HG03460 (cell line): ENCODE measurements at regions not wholly inside any gene's neighbourhood (a gene's known extent, or its start where the extent isn't known, plus 50 kb on each side); places are given as distances from the start of the nearest gene placed in this dataset.
"Not testable (repeated sequence)": the region's sequence is repeated elsewhere in the genome, so short reads cannot be mapped to it uniquely, and the experiment has no call there.

Source experiments
- ATAC-seq: cut with Tn5 transposase; IDR thresholded peaks from one replicate; pipeline ENCODE4 v1.9.1; 2021; ENCODE audit not compliant: unreplicated experiment

DNA sequence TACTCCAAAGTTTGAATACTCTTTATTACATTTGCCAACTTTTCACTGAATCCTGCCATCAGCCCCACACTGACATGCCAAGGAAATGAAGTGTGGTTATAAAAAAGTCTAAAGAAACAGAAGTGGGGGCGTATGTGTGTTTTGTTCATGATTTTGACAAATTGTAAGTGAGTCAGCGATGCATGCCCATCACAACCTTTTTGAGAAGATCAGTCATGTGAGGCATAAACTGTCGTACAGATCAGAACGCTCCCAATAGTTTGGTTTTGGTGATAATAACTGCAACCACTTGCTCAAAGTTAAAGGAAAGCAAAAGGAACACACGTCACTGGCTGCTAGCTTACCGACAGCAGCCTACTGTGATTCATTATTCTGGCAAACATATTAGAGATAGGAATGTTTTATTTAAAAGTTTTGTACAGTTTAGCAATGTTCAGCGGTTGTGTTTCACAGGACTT is 95.6 kb downstream of the RGS2 start:
- no peak for ATAC-seq

DNA sequence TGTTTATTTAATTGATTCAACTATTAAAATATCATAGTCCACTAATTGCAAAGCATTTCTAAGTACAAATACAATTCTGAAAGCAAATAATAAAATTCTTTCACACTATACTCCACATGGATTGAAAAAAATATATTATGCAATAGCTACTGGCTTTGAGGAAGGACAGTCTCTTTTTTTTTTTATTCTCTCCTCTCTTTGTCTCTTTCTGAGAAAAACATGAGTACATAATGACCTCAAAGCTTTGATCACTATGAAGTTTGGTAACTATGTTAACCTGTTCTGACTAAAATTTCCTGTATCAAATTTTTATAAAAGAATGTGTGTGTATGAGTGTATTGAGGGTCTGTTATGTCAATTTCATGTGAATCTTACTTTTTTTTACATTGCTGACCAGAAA is 96.2 kb downstream of the RGS2 start:
- ATAC-seq, result no peak

DNA sequence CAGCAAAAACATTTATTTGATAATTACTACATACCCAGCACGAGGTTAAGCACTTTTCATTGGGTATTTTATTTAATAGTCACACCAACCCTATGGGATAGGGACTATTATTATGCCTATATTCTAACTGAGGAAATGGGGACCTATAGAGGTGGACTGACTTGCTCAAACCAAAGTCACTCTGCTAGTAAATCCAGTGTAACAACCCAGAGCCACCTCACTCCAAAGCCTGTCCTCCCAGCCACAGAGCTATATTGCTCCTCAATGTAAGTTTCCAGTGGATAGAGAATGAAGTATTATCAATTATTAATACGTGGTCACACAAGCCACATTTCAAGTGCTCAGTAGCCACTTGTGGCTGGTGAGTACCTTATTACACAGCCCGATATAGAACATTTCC is 97.5 kb downstream of the RGS2 start:
- no peak for ATAC-seq

DNA sequence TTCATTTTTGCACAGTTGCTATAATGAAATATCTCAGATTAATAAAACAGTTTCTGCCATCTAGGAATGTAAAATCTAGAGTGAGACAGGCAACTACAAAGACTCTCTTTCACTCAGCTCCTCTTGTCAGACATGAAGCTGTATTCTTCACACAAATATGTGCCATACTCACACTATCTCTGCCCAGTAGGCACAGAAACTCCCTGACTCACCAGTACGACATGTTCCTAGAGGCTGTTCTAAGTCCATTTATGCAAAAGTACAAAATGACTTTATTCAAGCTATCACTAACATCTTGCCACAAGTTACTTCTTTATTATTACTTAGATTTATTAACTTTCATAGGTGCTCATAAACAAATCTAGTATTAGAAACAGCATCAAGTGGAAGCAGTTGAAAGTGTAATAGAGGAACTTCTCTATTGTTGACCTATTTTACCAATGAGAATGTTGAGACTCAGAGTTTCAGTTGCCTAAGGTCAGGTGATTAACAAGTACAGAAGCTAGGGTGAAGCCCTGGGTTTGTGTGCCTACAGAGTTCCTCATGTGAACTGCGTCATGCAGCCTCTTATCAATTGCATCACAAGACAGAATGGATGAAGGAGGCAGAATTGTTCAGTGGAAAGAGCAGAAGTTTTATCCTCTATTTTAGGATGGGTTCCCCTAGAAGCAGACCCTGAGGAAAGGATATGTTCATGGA is 98.9 kb downstream of the RGS2 start:
- no peak for ATAC-seq

DNA sequence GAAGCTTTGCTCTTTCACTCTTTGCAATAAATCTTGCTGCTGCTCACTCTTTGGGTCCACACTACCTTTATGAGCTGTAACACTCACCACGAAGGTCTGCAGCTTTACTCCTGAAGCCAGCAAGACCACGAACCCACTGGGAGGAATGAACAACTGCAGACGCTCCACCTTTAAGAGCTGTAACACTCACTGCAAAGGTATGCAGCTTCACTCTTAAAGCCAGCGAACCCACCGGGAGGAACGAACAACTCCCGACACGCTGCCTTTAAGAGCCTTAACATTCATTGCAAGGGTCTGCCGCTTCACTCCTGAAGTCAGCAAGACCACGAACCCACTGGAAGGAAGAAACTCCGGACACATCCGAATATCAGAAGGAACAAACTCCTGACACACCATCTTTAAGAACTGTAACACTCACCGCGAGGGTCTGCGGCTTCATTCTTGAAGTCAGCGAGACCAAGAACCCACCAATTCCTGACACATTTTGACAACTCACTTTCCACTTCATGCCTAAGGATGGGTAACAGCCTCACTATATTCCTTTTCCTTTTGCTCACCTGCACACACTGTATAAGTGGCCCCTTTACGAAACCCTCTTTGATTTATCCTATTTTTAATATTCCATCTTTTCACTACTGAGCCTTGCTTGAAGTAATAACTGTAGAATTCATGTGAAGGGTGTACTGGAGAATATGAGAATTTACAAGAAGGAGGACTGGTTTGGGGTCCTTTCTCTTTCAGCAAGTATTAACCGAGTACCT is 103.2 kb downstream of the RGS2 start:
- not testable (repeated sequence) for ATAC-seq

DNA sequence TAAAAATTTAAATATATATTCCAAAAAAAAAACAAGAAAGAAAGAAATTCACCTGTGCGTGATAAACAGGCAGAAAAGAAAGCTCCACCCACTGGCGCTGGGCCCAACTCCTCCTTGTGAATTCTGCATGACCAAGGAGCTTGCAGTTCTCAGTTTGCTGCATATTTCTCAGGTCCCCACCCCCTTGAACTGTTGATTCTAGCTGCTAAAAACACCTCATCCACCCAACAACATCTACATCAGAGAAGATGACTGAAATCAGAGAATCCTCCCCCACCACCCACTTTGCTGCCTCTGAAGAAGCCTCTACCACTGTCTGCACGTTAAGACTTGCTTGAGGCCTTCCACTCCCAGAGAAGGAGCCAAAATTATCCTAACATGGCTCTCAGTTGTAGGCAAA is 104.8 kb downstream of the RGS2 start:
- no peak for ATAC-seq

DNA sequence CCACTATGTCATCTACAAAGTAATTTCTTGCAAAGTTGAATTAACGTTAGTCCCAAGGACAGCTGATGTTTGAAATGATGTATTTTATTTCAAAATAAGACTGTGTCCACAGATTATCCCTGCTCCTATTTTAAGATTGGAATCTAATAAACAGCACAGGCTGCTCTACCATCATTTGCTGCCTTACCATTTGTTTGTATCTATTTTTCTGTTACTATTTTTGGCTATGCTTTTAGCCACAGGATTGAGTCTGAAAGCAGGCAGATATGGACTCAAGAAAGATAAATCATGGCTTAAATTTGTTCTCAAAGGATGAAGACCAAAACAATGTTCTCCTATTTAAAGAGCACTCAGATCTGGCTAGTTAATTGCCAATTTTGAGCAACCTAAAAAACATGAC is 105.3 kb downstream of the RGS2 start:
- no peak for ATAC-seq

DNA sequence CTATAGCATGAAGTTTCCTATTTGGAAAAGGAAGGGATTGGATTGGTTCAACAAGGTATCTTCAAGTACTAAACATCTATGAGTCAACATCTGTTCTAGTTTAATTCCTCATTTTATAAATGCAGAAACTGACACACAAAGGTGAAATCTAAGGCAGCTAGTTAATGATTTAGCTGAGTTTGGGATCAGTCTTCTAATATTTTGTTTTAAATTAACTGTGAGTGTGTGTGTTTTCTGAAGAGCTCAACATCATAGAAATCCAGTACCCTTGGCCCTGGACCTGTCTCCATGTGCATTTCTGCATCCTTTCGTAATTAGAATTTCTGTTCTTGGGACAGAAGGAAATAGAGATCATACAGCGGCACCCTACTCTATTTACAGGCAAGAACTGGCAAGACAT is 105.9 kb downstream of the RGS2 start:
- ATAC-seq, result no peak

DNA sequence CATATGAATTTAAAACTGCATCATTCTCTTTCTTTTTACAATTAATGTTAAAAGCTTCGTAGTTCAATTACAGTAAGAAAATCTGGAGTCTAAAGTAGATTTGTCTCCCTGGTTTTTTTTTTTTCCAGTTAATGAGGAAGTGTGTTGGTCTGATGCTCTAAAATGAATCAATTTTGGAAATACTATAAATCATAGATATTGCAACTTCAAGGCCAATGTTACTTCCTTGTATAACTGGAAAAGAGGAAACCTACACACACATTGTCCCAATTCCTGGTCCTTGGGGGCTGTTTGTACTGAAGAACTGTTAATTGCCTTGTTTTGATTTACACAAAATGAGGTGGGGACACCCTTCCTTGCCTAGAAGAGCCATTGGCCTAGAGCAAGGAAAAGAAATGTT is 107.2 kb downstream of the RGS2 start:
- ATAC-seq, result no peak

DNA sequence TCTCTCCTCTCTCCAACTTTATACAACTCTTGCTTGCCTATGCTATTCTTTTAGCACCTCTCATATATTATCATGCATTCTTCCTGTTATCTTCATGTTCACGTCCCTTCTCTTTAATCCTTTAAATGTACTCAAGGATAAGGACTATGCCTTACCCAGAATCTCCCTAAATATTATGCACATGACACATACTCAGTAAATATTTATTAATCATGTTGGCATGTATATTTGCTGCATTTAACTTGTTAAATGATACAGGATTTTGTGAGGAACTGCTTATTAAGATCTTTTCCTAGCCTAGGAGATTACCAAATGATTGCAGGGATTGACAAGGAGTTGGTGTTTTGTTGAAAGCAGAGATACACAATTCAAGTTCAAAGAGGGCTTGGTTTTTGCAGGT is 109.4 kb downstream of the RGS2 start:
- ATAC-seq, result no peak

DNA sequence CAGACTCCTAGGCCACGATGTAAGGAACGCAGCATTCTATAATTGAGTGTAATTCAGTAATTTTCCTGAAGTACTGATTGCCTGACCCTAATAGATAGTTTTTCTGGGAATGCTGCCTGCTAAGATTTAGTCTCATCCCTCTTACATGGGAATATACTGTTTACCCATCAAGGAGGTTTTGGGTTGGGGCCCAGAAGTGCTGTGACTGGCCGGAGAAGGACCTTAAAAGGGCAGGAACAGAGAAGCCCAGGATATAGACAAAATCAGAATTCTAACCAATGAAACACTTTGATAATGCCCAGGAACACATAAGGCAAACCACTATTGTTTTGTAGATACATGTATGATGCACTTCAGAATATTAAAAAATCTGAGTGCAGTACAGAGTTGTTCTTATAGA is 111.6 kb downstream of the RGS2 start:
- no peak for ATAC-seq

DNA sequence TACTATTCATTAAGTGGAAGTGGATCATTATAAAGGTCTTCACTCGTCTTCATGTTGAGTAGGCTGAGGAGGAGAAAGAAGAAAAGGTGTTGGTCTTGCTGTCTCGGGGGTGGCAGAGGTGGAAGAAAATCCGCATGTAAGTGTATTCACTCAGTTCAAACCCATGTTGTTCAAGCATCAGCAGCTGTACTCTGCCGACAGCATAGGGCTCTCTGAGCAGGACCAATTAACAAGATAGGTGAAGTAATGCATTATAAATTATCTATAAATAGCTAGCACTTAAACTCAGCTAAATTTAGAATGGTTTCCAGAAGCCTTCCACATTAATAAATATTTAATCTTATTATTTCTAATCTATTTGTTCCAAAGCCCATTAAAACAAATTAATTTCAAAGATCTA is 116.8 kb downstream of the RGS2 start:
- no peak for ATAC-seq

DNA sequence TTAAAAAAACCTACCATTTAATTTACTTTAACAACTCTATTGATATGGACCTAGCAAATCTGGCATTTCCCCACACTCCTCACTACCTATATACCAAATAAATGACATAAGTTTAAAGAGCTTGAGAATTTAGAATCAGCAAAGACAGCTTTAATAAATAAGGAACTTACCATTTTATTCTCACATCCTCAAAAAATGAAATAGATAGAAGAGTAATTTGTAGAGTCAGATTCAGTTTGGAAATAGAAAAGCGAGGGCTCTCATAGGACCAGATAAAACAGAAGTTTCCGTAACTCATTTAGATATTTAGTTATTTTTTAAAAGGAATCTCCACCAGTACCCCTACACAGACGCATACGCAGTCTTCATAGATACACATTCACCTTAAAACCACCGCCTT is 117.9 kb downstream of the RGS2 start:
- ATAC-seq, result no peak

DNA sequence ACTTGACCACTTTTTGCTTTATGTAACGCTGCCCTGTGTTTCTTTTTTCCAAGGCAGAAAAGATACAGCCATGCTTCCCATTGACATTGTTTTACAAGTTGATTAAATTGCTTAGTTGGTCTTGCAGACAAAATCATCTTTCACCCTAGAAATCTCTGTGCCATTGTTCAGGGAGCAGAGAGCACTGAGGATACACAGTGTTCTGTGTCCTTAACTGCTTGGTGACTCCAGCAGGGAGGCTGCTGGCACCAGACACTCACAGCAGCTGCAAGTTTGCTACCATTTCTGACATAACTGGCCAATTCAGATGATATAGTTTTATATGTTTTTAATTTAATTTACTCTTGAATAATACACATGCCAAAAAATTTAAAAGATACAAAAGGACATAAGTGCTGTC is 118.7 kb downstream of the RGS2 start:
- no peak for ATAC-seq

DNA sequence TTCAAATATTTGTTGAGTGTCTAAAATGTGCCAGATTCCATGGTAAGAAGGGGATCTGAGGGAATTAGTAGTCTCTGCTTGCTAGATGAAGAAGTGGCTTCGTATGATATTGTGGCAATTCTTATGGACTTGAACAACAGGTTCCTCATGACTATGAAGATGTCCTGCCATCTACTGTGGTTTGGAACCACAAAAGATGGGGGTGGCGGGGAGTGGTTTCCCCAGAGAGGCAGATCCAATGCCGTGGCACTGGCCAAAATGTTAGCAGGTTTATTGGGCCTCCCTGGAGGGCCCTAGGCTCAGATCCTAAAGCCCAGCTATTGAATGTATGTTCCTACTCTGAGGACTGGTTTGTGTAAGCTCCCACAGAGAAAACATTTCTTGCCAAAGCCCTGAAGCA is 120.8 kb downstream of the RGS2 start:
- ATAC-seq, result no peak

DNA sequence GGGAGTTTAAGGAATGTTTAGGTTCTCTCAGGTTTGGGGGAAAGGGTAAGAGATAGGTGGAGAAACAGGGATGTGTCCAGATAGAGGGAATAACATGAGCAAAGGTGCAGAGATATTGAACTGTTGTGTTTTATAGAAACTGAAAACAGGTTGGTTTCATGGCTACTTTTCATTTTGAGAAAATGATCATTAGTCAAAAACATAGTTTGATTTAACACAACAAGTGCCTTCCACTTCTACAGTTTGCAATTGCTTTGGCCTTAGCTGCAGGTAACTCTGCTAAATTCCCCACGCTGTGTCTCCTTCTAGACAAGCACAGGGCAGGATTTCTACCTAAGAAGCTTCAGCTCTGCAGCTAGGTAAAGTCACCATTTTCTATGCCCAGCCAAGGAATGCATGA is 124.9 kb downstream of the RGS2 start:
- no peak for ATAC-seq

DNA sequence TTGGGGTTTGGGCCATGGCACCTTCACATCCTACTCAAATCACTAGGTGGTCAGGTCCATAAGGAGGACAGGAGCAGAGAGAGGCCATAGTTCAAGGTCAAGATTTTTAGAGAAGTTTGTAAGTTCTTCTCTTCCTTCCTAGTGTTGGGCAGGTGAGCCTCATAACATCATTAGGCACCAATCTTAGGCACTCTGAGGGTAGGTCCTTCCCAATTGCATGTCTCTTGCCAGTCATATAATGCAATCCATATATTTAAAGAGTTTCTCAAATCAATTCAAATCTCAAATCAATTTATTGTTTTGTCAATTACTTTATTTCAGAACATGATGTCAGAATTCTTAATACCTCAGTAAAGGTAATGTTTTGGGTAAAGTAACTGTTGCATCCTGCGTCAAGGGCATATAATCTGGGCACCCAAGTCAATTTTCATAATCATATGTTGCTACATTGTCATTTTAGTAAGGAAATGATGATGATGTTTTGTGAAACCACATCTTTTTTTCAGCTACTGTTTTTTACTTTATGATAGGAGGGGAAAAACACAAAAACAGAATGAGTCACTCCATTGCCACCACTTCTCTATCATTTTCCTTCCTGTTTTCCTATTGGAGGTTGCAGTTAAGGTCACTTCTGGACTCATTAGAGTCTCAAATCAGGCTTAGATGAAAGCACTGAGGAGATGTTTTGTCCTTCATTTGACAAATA is 122.7 kb downstream of the UCHL5 start:
- ATAC-seq, result no peak

DNA sequence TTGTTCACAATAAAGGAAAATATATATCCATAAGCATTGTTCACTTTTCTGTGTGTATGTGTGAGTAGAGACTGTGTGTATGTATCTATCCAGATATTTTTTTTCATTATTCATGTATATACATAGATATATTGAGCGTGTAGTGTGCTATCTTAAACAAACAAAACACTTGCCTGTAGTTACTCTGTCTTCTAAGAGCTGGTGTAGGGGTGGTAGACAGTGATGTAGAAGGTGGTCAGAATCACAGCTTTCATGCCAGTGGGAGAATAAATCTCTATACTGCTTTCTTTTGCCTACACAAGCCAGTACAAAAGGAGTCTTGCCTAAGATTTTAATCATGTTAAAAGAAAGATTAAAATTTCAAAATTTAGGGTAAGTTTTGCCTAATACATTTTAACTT is 122.0 kb downstream of the UCHL5 start:
- no peak for ATAC-seq

DNA sequence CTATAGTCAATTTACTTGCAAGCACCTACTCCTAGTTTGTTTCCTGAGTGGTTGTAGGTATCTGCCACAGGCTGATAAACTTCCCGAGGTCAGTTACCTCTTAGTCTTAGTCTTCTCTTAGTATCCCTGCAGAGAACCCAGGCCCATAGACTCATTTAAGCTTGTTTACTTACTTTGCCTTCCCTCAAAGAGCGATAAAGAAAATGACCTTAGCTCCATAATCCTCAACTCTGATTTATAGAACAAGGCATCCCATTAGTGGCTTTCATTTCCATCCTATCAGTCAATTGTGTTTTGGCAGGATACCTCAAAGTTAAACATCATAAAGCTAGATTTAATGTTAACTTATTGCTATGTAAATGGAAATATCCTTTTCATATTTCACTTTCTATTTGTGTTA is 119.7 kb downstream of the UCHL5 start:
- ATAC-seq, result no peak

DNA sequence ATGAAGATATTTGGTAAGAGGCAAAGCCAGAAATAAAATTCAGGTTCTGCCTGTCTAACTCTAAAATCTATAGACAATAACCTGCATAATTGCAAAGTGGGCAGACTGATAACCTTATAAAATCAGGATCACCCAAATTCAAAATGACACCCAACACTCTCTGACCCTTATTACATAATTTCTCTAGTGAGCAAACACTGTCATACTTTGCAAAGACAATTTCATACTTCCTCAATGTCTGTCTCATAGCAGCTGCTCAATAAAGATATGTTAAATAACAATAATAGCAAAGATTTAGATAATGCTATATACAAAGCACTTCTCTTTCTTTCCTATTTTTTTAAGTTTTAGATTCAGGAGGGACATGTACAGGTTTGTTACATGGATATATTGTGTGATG is 118.5 kb downstream of the UCHL5 start:
- ATAC-seq, result no peak

DNA sequence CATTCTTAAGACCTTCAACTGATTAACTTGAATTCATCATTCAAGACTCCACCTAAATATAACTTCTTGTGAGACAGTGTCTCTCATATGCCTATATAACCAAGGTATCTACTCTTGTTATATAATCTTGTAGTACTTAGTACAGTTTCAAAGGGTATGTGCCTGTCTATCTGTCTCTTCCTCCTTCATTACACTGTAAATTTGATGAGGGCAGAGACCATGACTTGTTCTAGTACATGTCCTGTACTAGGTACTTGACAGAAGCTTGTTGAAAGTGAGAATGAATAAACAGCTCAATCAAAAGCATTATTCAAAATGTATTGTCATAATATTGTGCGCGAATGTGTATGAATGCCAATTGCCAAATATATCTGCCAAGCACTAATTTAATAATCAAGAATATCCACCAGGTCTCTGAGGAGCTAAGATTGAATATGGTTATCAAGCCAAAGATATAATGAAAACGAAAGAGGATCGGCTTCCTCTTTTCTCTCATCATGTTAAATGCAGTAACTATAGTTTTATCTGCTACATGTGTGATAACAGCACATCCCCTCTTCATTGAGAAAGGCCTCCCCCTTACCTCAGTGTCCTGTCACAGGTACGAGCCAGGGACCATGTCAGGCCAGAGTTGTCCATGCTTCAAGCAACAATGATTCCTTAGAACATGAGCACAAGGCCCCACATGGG is 117.3 kb downstream of the UCHL5 start:
- no peak for ATAC-seq

DNA sequence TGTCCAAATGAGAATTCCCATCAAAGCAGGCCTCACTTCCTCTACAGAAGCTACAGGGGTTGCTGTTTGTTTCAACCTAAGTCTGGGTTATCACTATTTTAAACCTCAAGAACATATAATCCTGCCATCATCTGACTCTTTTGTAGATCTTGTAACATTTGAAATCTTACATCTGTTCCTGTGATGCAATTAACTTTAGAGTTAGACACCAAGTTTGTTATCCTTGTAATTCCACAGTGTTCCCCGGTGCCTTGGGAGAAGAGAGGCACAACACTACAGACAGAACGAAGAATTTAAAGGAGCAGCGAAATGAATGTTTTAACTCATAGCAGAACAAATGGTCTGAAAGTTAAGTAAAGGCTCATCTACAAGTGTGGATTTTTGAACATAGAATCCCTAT is 116.1 kb downstream of the UCHL5 start:
- no peak for ATAC-seq
